NCI-H526 treated with DMSO at 0.1 percent for 48 hours (cell line): ENCODE measurements at regions not wholly inside any gene's neighbourhood (a gene's known extent, or its start where the extent isn't known, plus 50 kb on each side); places are given as distances from the start of the nearest gene placed in this dataset.
"Not testable (repeated sequence)": the region's sequence is repeated elsewhere in the genome, so short reads cannot be mapped to it uniquely, and the experiment has no call there.

Source experiments
- DNase-seq: peaks from one replicate; lab custom pipeline; 2025; lab: John Stamatoyannopoulos, UW

- DNase-seq, result no peak
These were observed 200.5 kb upstream of the PHACTR1 start for GRCh38 chr6:12516070-12516469.

GRCh38 chr6:12522347-12522746, 194.2 kb upstream of the PHACTR1 start:
- no peak for DNase-seq

GRCh38 chr6:12523726-12524125, 192.8 kb upstream of the PHACTR1 start:
- no peak for DNase-seq

GRCh38 chr6:12525276-12525675, 191.3 kb upstream of the PHACTR1 start:
- DNase-seq, result no peak

GRCh38 chr6:12527339-12527738, 189.2 kb upstream of the PHACTR1 start:
- DNase-seq, result no peak

- DNase-seq, result no peak
These were observed 188.4 kb upstream of the PHACTR1 start for GRCh38 chr6:12528136-12528535.

- peak; percentile 15 for DNase-seq
These were observed 187.8 kb upstream of the PHACTR1 start for GRCh38 chr6:12528581-12529363.

- no peak for DNase-seq
These were observed 187.1 kb upstream of the PHACTR1 start for GRCh38 chr6:12529364-12530019.

- DNase-seq, result no peak
These were observed 186.2 kb upstream of the PHACTR1 start for GRCh38 chr6:12530345-12530744.

GRCh38 chr6:12533586-12533985, 183.0 kb upstream of the PHACTR1 start:
- DNase-seq, result no peak

- DNase-seq, result no peak
These were observed 182.3 kb upstream of the PHACTR1 start for GRCh38 chr6:12534069-12534853.

GRCh38 chr6:12535586-12536314, 180.8 kb upstream of the PHACTR1 start:
- no peak for DNase-seq

GRCh38 chr6:12536416-12536815, 180.2 kb upstream of the PHACTR1 start:
- no peak for DNase-seq

GRCh38 chr6:12537389-12537788, 179.2 kb upstream of the PHACTR1 start:
- DNase-seq, result no peak

GRCh38 chr6:12538881-12539357, 177.6 kb upstream of the PHACTR1 start:
- DNase-seq, result no peak

- not testable (repeated sequence) for DNase-seq
These were observed 174.1 kb upstream of the PHACTR1 start for GRCh38 chr6:12542319-12543115.

GRCh38 chr6:12543953-12544352, 172.6 kb upstream of the PHACTR1 start:
- no peak for DNase-seq

- DNase-seq, result no peak
These were observed 171.6 kb upstream of the PHACTR1 start for GRCh38 chr6:12544821-12545565.

- no peak for DNase-seq
These were observed 170.8 kb upstream of the PHACTR1 start for GRCh38 chr6:12545619-12546409.
